PC-3 (cell line): ENCODE measurements at regions not wholly inside any gene's neighbourhood (a gene's known extent, or its start where the extent isn't known, plus 50 kb on each side); places are given as distances from the start of the nearest gene placed in this dataset.
A peak's percentile ranks its signal among the peaks of the same experiment; 100 is the strongest.

Source experiments
- ATAC-seq: fragments of 200-7000 bp; cut with Tn5 transposase; 2 replicates; pipeline ENCODE4 v1.9.1; 2020; ENCODE audit warnings: mild to moderate bottlenecking, moderate library complexity
- BruUV-seq: library from RNA; stranded (reverse); fragments of 400-500 nt; replicated peaks from 2 replicates; lab custom pipeline; 2021; lab: Mats Ljungman, UMichigan
- CTCF ChIA-PET: fragments of 300-600 bp; sonication (Branson Sonifier 250); formaldehyde crosslinking; loops from one replicate; lab custom pipeline; 2022; ENCODE audit warnings: antibody characterized with exemption; lab: Charles Lee
- POLR2A ChIA-PET: fragments of 300-600 bp; sonication (Branson Sonifier 250); formaldehyde crosslinking; loops from one replicate; lab custom pipeline; 2022; ENCODE audit warnings: antibody characterized with exemption; ENCODE audit not compliant: unreplicated experiment; lab: Charles Lee
- DNase-seq: peaks from one replicate; pipeline ENCODE4 v3.0.0-alpha.2; 2015
- H2AFZ ChIP-seq: fragments of 300-600 bp; sonication (generic); 2 replicates; pipeline ENCODE4 v1.6.0; 2016; ENCODE audit warnings: antibody characterized with exemption, low read length
- H3F3A ChIP-seq: fragments of 300-600 bp; sonication (generic); one replicate; pipeline ENCODE4 v1.6.0; 2017; ENCODE audit warnings: antibody characterized with exemption, low read length, control low read depth, mild to moderate bottlenecking; ENCODE audit not compliant: unreplicated experiment
- H3K27ac ChIP-seq: fragments of 300-600 bp; sonication (generic); 2 replicates; pipeline ENCODE4 v1.5.1; 2016; ENCODE audit warnings: mild to moderate bottlenecking, low read length
- H3K27me3 ChIP-seq: fragments of 300-600 bp; sonication (generic); 2 replicates; pipeline ENCODE4 v1.6.1; 2016; ENCODE audit warnings: low read length, mixed read lengths
- H3K36me3 ChIP-seq: fragments of 300-600 bp; sonication (generic); 2 replicates; pipeline ENCODE4 v1.6.1; 2016; ENCODE audit warnings: low read depth, mixed run types, low read length, mixed read lengths
- H3K4me1 ChIP-seq: fragments of 300-600 bp; sonication (generic); 2 replicates; pipeline ENCODE4 v1.5.1; 2016; ENCODE audit warnings: low read length; ENCODE audit not compliant: insufficient read depth
- H3K4me2 ChIP-seq: fragments of 300-600 bp; sonication (generic); 2 replicates; pipeline ENCODE4 v1.6.0; 2016; ENCODE audit warnings: low read length
- H3K4me3 ChIP-seq: fragments of 300-600 bp; sonication (generic); 2 replicates; pipeline ENCODE4 v1.5.1; 2016; ENCODE audit warnings: mild to moderate bottlenecking, low read length, mixed read lengths
- H3K79me2 ChIP-seq: fragments of 300-600 bp; sonication (generic); 2 replicates; pipeline ENCODE4 v1.6.1; 2017; ENCODE audit warnings: low read length, mixed read lengths
- H3K9ac ChIP-seq: fragments of 300-600 bp; sonication (generic); 2 replicates; pipeline ENCODE4 v1.6.0; 2016; ENCODE audit warnings: mild to moderate bottlenecking, low read length
- H3K9me2 ChIP-seq: fragments of 300-600 bp; sonication (generic); replicated peaks from 2 replicates; pipeline ENCODE4 v1.6.1; 2016; ENCODE audit warnings: mixed run types, low read length, mixed read lengths
- H3K9me3 ChIP-seq: fragments of 300-600 bp; sonication (generic); 2 replicates; pipeline ENCODE4 v1.6.1; 2016; ENCODE audit warnings: low read length, mixed read lengths
- H4K20me1 ChIP-seq: fragments of 300-600 bp; sonication (generic); 2 replicates; pipeline ENCODE4 v1.6.1; 2016; ENCODE audit warnings: low read length, mixed read lengths
- EZH2 ChIP-seq: fragments of 300-600 bp; sonication (generic); IDR thresholded peaks from one replicate; pipeline ENCODE4 v1.6.1; 2017; ENCODE audit warnings: antibody characterized with exemption, mild to moderate bottlenecking, low read length; ENCODE audit not compliant: unreplicated experiment
- EZH2phosphoT487 ChIP-seq: fragments of 300-600 bp; sonication (generic); IDR thresholded peaks from 2 replicates; pipeline ENCODE4 v1.6.1; 2018; ENCODE audit warnings: mild to moderate bottlenecking, antibody characterized with exemption, low read length, borderline replicate concordance
- intact Hi-C: fragments of 100-400 bp; cut with micrococcal nuclease; formaldehyde crosslinking; loops from 2 replicates; pipeline ENCODE4 v1.9.0; 2023
- TF ChIP-seq, protein P1 (sequence below): fragments of 300-600 bp; sonication (generic); conservative IDR thresholded peaks from 2 replicates; pipeline ENCODE4 v1.5.1; 2017; ENCODE audit warnings: antibody characterized with exemption, low read depth, mild to moderate bottlenecking, low read length

GRCh38 chr3:31249545-31249944 lies 283.2 kb upstream of the STT3B start:
- H4K20me1 ChIP-seq = no peaks in the 10 kb centered on the region
- no peak overlapping the region for H2AFZ ChIP-seq
- H3K4me2 ChIP-seq = no peak overlapping the region
- no peaks in the 10 kb centered on the region for H3K36me3 ChIP-seq
- H3K27me3 ChIP-seq = no peaks in the 10 kb centered on the region
- ChIA-PET POLR2A (no interaction called here), CTCF (no interaction called here)
- peaks cover 29% of the 10 kb centered on the region for H3K4me1 ChIP-seq
- no peak overlapping the region for H3K27ac ChIP-seq
- BruUV-seq = no TSS peak
- no peaks in the 10 kb centered on the region for H3K9me2 ChIP-seq
- DNase-seq (no peak), ATAC-seq (no peak)
- no peaks in the 10 kb centered on the region for H3K79me2 ChIP-seq
- H3K9me3 ChIP-seq = no peaks in the 10 kb centered on the region
- H3K4me3 ChIP-seq = no peak overlapping the region
- no peak overlapping the region for H3K9ac ChIP-seq
- peaks cover 4% of the 10 kb centered on the region for H3F3A ChIP-seq
- intact Hi-C loops = no loop called here
- TF ChIP-seq, protein P1, sequence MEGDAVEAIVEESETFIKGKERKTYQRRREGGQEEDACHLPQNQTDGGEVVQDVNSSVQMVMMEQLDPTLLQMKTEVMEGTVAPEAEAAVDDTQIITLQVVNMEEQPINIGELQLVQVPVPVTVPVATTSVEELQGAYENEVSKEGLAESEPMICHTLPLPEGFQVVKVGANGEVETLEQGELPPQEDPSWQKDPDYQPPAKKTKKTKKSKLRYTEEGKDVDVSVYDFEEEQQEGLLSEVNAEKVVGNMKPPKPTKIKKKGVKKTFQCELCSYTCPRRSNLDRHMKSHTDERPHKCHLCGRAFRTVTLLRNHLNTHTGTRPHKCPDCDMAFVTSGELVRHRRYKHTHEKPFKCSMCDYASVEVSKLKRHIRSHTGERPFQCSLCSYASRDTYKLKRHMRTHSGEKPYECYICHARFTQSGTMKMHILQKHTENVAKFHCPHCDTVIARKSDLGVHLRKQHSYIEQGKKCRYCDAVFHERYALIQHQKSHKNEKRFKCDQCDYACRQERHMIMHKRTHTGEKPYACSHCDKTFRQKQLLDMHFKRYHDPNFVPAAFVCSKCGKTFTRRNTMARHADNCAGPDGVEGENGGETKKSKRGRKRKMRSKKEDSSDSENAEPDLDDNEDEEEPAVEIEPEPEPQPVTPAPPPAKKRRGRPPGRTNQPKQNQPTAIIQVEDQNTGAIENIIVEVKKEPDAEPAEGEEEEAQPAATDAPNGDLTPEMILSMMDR = no peak
- TF ChIP-seq EZH2phosphoT487 = no peak
- TF ChIP-seq EZH2 = no peak

DNA sequence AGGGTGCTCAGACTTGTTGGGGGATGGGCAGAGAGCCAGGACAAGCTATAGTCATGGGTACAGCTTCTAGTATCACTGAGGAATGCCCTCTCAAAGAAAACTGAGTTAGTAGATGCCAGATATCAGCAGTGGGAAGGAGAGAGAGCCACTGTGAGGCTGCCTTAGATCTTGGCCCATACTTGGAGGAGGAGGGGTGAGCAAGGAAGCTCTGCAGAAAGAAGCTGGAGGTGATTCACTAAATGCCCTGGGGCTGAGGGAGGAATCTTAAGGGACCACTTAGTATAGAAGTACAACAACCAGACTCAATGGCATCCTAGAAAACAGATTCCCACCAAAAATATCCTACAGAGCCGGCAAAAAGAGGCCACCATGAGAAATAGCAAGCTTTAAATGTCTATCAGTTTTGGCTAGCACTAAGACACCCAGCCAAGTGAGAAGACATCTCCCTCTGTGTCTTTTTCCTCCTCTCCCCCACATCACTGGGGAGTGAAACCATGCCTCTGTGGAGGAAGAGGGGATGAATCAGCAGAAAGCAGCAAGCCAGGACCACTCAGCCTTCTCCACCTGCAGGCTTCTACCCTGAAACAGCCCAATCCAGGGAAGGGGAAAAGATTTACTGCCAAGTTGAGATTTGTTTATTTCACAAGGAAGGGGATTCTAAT lies 282.5 kb upstream of the STT3B start:
- no peak overlapping the region for H3K9ac ChIP-seq
- H3K4me1 ChIP-seq = peaks cover 29% of the 10 kb centered on the region
- H3K79me2 ChIP-seq = no peaks in the 10 kb centered on the region
- peak overlapping the region; percentile 15; the same call in 1 of the 2 replicates for H2AFZ ChIP-seq
- H4K20me1 ChIP-seq = no peaks in the 10 kb centered on the region
- no peaks in the 10 kb centered on the region for H3K9me3 ChIP-seq
- no peaks in the 10 kb centered on the region for H3K27me3 ChIP-seq
- ChIA-PET CTCF (no interaction called here), POLR2A (no interaction called here)
- TF ChIP-seq, protein P1 = no peak
- TF ChIP-seq EZH2 = no peak
- no peak for TF ChIP-seq EZH2phosphoT487
- H3K9me2 ChIP-seq = no peaks in the 10 kb centered on the region
- H3F3A ChIP-seq = peaks cover 4% of the 10 kb centered on the region
- no peak overlapping the region for H3K4me2 ChIP-seq
- peak; percentile 65 for DNase-seq
- intact Hi-C loops = no loop called here
- no peak for ATAC-seq
- no TSS peak for BruUV-seq
- no peak overlapping the region for H3K4me3 ChIP-seq
- H3K27ac ChIP-seq = no peak overlapping the region
- no peaks in the 10 kb centered on the region for H3K36me3 ChIP-seq

DNA sequence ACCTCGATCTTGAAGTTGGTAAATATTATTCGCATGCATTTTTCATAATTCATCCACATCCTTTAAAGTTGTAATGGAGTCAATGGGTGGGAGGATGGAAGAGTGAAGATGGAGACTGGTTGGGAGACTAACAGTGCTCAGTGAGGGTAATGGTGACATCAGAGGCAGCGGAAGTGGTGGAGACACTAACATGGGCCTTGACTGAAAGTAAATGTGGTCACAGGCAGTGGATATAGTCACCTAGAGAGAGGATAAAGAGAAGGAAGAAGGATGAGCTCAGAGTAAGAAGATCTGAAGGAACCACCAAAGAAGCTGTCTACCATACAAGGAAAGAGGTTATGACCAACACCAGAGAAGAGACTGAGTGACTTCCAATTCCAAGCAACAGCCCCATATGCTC lies 281.6 kb upstream of the STT3B start:
- BruUV-seq = no TSS peak
- Histone ChIP-seq H3K36me3 (no peaks in the 10 kb centered on the region), H3K9me2 (no peaks in the 10 kb centered on the region), H3K27me3 (no peaks in the 10 kb centered on the region), H3K4me1 (peaks cover 29% of the 10 kb centered on the region), H3K4me3 (no peak overlapping the region), H3F3A (peaks cover 4% of the 10 kb centered on the region), H2AFZ (no peak overlapping the region), H3K4me2 (no peak overlapping the region), H3K9ac (no peak overlapping the region), H4K20me1 (no peaks in the 10 kb centered on the region), H3K9me3 (no peaks in the 10 kb centered on the region), H3K27ac (no peak overlapping the region), H3K79me2 (no peaks in the 10 kb centered on the region)
- ChIA-PET POLR2A (no interaction called here), CTCF (no interaction called here)
- intact Hi-C loops = no loop called here
- no peak for DNase-seq
- no peak for ATAC-seq
- TF ChIP-seq, protein P1 = no peak
- TF ChIP-seq EZH2 (no peak), EZH2phosphoT487 (no peak)
